NCI-H2227 treated with DMSO at 0.1 percent for 48 hours (cell line): ENCODE measurements at regions not wholly inside any gene's neighbourhood (a gene's known extent, or its start where the extent isn't known, plus 50 kb on each side); places are given as distances from the start of the nearest gene placed in this dataset.

ENCODE experiments used
- DNase-seq: peaks from one replicate; lab custom pipeline; 2025; lab: John Stamatoyannopoulos, UW

DNA sequence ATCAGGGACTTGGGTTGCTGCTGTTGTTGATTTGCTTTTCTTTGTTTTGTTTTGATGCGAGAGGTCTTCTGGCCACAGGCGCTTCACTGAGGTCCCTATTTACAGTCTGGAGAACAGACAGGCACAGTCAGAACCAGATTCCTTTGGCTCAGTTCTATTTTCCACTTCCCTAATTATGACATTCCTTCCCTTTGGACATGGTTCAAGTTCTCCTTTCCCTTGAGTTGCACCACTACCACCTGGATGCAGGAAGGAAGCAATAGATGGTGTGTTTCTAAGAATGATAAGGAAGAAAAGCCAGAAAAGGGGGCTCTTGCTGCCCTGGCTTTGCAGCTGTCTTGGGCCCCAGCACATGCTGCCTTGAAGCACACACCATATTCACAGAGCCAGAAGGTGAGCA is 160.6 kb downstream of the MAF start:
- no peak for DNase-seq

DNA sequence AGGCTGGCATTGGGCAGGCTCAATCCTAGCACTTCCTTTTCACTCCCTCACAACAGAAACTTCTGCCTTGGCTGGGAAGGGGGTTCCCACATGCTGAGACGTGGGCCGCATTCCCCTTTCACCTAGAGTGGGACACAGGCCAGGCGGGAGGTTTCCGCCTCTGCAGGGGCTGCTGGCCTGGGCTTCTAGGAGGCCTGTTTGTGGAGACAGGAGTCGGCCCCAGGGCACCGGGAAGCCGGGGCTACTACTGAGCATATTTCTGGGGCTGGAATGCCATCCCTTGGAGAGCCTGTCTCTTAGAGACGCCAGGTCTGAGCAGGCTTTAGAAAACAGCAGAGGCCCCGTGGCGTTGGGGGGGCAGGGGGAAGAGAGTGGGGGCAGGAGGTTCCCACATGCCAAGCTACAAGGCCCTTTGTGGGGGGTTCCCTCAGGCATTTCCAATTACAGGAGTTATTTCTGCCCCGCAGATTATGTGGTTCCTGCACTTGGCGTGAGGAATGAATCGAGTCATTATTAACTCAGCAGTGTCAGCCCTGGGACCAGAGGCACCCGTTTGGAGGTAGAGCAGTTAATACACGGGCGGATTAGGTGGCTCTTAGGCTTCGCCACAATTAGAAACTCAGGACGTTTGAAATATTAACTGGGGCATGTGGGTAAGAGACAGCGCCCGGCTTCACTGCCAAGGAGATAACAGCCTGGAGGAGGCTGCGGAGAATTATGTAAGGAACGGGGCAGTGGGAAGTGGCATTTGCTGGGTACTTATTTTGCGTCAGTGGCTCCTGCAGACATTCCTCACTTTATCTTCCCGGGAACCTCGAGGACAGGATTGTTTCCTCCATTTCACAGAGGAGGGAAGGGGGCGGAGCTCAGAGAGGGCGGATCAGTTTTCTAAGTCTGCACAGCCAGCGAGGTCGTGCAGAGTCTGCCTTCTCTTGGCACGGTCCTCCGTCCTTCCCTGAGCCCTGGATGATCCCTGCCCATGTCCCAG is 162.5 kb downstream of the MAF start:
- DNase-seq = no peak

DNA sequence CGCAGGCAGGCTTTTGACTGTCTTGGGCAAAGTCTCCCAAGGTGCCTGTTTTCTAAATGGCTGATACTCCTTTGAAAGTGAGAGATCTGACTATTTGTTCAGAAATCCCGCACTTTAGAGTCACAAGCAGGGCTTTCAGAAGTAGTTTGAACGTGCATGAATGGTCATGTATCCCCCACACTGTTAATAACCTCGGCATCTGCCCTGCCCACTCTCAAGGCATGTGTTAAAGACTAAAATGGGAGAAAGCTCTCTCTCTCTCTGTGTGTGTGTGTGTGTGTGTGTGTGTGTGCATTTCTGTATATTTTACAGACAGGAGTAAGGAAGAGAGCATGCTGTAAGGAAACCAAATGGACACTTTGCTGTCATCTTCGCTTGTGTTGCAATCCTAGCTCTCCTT is 163.7 kb downstream of the MAF start:
- no peak for DNase-seq

DNA sequence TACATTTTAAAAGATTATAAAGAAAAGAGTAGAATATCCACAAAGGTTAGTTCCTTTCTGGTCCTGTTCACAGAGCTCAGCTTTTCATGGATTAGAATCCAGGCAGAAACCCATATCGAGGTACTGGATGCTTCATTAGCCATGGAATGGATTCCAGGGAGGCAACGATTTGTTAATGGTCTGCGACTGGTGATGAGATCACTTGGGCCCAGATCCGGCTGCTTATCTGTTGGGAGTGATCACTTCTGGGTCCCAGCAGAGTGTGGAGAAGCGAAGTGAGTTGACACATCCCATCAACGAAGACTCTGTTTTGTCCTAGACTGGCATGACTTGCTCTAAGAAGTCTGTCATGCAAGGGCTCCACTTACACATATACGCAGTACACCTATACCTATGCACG is 165.8 kb downstream of the MAF start:
- DNase-seq = no peak

DNA sequence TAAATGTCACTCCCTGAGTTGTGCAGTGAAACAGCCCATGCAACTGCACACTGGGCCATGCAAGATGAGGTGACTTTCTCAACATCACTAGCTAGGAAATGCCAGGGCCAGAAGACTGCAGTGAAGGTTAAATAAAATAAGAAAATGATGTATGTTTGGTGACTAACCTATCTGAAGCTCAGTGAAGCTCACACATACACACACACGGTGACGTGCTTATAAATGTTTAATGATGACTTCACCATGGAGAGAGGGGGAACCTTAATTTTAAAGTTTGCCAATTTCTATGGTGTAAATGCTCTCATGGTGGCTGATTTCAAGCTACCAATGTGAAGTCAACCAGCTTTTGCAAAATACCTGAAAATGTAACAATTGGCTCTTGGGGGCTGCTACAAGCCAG is 166.4 kb downstream of the MAF start:
- no peak for DNase-seq

DNA sequence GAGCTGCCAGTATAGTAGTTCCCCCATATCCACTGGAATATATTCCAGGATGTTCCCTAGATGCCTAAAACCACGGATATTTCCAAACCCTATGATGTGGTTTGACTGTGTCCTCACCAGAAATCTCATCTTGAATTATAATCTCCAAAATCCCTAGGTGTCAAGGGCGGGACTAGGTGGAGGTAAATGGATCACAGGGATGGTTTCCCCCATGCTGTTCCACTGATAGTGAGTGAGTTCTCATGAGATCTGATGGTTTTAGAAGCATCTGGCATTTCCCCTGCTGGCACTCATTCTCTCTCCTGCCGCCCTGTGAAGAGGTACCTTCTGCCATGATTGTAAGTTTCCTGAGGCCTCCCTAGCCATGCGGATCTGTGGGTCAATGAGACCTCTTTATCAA is 168.6 kb downstream of the MAF start:
- DNase-seq = no peak

DNA sequence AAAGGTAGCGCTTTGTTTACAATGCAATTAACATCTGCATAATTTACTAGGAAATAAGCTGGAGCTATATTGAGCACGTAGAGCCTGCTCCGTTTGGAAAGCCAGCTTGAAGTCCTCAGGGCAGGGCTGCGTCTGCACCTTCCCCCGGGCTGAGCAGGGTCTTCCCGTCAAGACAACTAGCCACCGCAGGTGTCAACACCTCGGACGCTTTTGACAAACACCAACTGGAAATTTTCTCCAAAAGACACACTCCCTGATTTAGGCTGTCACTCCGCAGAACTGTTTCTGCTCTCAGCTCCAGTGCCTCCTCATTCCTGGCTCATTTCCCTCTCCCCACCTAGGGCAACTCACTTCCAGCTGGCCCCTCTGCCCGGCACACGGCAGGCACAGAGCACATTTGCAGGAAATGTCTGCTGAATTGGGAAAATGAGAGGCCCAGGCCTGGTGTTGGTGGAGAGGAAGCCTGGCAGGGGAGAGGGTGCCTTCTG is 170.3 kb downstream of the MAF start:
- no peak for DNase-seq

DNA sequence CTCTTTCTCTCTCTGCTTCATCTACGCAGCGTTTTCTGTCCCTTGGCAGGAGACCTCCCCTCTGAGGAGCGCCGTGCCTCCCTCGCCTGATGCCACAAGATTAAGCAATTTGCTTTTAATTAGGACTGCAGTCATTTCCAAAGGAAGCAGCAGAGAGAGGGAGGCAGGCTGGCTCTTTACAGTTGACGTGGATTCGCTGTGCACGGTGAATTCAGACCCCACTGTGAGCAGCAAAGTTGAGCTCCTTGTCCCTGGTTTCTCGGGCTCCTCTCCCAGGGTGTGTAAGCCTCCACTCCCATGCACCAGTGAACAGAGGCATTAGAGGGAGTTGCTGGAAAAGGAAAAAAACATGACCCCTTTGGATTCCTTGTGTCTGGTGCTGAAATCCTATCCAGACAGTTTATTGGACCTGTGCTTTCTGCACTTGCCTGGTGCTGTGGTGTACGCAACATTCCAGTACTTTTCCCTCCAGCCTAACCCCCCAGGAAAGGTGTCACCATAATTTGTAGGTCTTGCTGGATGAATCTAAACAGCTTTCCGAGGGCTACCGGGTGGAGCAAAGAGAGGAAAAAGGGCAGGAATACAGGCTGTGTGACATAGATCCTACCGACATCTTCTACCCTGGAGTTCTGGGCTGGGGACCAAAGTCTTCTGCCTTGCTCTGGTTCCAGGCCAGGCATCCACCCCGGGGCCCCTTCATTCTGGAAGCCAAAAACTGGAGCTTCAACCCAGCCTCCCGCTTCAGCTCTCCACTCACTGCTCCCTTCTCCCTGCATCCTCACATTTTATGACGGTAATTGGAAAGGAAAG is 171.0 kb downstream of the MAF start:
- DNase-seq = no peak

DNA sequence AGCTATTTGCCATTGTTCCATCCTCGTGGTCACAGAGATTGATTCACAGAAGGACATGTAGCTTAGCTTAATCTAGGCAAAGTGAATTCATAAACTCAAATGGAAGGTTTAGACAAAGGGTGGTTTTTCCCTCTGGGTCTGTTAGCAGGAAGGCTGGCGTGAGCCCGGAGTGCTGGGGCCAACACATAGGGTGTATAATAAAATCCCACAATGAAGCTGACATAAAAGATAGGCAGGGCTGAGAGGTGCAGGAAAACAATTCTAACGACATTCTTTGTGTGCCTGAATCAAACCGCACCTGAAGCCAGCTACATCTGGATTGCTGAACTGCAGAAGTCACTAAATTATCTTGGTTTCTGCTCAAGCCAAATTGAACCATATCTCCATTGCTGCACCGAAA is 173.9 kb downstream of the MAF start:
- no peak for DNase-seq

DNA sequence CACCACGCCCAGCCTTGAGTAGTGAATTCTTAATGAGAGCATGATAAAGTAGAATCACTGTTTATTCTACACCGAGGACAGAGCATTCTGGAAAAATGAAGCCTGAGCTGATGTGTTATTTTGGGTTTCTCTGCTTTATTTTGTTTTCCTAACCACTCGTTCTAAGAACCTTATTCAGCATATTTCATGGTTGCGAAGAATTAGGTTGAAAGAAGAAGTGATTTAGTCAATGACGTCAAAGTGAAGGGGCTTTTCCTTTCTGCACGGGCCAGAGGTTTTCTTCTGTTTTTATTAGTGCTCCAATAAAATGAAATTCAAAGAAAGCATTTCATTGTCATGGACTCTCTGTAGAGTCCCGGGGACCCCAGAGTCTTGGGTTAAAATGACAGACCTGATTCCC is 178.5 kb downstream of the MAF start:
- no peak for DNase-seq

DNA sequence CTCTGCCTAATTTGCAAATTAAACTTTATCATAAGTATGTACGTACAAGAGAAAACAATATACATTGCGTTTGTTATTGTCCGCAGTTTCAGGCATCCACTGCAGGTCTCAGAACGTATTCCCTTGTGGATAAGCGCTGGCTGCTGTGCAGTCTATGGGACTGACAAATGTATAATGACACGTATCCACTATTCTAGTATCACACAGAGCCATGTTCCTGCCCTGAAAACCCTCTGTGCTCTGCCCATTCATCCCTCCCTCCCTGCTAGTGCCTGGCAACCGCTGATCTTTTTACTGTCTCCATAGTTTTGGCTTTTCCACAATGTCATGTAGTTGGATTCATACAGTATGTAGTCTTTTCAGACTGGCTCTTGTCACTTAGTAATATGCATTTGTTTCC is 179.4 kb downstream of the MAF start:
- no peak for DNase-seq

DNA sequence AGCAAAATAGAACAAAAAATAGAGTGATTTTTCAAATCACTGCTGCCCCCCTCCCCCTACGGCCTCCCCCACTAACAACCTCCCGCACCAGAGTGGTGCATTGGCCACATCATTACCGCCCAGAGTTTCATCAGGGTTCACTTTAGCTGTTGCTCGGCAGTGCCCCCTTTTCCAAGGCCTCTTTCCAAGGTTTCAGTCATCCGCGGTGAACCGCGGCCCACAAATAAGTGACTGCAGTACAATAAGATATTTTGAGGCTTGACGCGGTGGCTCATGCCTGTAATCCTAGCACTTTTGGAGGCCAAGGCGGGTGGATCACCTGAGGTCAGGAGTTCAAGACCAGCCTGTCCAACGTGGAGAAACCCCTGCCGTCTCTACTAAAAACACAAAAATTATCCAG is 180.0 kb downstream of the MAF start:
- DNase-seq = no peak

DNA sequence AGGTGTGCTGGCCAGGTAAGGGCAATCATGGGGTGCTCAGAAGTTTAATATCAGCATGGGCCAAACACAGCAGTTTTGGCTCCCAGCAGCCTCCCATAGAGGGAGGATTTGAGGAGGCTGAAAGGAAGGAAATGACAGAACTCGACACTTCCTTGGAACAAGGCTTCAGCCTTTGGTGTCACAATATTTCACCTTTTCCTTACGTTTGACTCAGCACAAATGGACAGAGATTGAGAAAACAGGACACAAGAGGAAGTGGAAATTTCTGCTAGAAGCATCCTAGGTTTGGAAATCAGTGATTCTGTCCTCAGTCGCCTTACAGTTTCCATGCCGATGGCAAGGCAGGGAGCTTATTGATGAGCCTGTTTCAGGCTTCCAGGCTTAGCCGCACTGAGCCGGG is 181.4 kb downstream of the MAF start:
- DNase-seq = no peak

DNA sequence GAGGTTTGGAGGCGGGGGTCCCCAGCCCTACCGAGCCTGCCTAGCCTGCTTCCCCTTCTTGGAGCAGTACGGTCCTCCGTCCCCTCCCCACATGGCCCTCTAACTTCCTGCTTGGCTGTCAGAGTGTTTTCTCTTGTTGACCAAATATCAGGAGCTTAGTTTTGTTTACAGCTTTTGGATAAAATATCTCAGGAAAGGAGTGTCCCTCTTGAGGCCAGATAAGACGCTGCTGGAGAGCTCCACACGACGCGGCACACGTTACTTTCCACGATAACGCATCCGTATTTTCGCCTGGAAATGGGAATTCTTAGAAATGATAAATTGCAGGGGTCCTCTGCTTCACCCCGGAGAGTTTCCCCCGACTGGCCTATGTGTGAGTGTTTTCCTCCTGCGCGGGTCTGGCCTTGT is 182.9 kb downstream of the MAF start:
- DNase-seq = no peak

DNA sequence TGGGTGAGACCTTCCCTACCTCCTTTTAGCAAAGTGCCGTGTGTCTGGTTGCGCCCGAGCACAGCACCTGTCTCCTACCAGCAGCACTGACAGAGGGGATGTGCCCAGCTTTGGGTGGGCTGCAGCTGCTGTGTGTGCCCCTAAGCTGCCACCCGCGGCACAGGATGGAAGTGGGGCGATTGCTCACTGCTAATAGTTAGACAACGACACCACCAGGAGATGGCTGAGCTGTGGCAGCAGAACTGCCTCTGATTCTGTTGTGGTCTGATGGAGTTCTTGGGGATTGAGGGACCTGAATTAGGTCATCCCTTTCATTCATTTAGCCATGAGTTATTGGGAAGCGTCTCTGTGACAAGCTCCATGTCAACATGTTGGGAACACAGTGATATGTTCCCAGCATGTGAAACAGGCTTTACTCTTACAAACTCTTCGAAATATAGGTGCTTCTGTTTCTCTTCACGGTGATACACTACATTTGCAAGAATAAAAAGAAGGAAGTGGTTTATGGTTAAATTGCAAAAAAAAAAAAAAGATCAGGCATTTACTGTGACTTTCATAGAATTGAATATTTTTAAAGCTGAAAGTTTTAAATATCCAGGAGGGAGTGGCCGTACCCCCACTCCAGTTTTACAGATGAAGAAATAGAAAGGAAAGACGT is 184.4 kb downstream of the MAF start:
- no peak for DNase-seq

DNA sequence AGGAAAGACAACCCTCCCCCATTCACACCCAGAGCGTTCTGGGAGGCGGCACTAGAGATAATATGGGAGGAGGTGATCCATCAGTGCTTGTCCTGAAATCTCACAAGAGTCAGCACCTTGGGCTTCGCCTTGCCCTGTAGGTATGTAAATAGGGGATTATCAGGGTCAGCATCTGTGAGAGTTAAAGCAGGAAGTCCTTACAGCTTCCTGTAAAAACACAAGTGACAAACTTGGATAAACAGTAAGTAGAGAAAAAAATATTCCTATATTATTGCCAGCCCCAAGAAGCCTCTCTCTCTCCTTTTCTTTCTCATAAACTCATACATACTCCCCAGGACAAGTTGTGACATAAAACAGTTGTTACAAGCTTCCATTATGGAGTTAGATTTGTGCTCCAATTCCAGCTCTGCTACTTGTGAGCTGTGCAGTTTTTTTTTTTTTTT is 187.7 kb downstream of the MAF start:
- no peak for DNase-seq

DNA sequence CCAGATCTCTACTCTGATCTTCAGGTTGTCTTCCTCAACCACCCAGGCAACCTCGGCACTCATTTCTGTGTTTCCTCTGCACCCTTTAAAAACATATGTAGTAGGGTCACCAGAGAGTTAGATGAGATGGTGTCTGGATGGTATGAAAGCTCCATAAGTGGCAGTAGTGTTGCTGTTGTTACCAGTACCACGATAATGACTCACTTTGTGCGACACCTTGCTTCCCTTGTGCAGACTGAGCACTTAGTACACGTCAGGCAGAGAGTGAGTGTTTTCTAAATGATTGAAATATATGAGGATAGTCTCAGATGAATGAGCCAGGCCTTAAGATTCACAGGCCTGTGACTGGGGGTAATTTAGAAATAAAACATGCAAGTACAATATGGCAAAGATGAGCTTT is 188.7 kb downstream of the MAF start:
- no peak for DNase-seq

DNA sequence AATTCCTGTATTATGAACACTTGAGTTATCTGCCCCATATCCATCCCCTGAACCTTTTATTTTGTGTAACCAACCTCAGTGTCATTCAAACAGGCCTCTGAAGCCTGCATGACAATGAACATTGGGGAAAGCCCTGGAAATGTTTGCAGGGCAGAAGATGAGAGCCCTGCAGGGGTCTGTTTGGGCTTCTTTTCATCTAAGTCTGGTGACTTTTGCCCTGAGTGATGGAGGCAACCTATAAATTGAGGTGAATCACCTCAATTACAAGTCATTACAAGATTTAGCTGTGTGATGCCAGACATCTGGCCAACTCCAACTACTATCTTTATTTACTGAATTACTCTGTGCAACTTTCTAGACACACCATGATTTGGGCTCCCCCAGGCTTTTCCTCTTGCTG is 189.2 kb downstream of the MAF start:
- DNase-seq = no peak

DNA sequence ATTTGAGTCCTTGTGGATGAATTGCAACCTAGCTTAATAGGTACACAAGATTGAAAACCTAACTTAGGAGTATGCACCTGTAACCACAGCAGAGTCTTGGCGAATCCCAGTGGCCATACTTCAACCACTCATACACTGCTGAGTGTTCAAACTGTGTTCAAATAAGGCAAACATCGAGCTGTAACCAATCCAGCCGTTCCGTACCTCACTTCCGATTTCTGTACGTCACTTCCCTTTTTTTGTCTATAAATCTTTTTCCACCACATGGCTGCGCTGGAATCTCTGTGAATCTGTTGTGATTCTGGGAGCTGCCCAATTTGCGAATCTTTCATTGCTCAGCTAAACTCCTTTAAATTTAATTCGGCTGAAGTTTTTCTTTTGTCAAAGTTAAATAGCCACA is 190.6 kb downstream of the MAF start:
- DNase-seq = no peak

DNA sequence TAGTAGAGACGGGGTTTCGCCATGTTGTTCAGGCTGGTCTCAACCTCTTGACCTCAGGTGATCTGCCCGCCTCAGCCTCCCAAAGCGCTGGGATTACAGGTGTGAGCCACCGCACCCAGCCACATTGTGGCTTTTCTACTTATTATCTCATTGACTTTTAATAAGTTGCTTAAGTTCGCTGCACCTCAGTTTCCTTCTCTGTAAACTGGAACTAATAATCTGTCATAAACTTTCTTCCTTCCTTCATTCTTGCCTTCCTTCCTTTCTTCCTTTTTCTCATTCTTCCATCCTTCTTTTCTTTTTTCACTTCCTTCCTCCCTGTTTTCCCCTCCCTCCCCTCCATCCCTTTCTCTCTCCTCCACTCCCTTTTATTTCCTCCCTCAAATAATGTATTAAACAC is 192.2 kb downstream of the MAF start:
- DNase-seq = no peak

DNA sequence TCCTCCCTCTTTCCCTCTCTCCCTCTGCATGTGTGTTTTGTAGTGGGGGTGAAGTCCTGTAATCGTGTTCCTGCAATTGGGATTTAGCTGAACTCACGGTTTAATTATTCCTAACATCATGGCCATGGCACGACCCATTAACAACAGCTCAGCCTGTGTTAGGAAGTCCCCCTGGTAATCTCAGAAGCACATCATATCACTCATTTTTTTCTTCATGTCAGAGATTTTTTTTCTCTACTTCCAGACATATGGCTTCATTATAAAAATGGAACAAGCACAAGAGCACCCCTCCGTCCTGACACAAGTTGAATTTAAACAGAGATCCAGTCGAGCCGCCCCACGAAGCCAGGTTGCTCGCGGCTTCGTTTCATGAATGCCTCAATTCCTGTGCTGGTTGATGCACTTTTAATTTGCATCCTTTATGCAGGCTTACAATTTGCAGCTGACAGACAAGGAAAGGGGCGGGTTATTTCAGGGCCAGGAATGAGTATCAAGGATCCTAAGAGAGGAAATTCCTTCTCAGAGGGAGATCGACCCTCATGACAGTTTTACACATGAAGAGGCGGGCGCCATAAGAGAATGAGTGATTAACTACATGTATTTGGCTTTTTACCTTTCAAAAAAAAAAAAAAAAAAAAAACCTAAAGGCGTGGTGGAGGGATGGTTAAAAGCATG is 192.9 kb downstream of the MAF start:
- no peak for DNase-seq

DNA sequence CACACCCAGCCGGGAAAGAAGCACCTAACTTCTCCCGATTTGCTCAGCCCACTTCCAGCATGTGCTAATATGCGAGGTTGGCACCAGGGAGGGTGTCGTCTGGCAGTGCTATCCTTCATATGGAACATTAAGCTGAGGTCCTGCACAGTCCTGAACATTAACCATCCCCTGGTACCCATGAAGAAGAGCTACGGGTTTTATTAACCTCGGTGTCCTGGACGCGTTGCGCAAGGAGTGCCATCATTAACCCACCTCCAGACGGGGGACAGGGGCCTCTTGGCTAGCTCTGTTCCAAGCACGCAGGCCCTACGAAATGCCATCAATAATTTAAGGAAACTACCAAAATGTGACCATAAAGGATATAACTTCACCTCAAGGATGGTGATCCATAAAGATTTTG is 193.5 kb downstream of the MAF start:
- DNase-seq = no peak
